Loucy (cell line): ENCODE measurements at regions not wholly inside any gene's neighbourhood (a gene's known extent, or its start where the extent isn't known, plus 50 kb on each side); places are given as distances from the start of the nearest gene placed in this dataset.

ENCODE experiments used
- CTCF ChIP-seq: fragments of 200-600 bp; sonication (generic); conservative IDR thresholded peaks from 2 replicates; pipeline ENCODE4 v1.5.1; 2014; ENCODE audit warnings: mild to moderate bottlenecking, antibody characterized with exemption, low read length
- EZH2phosphoT487 ChIP-seq: fragments of 200-600 bp; IDR thresholded peaks from 2 replicates; pipeline ENCODE4 v1.6.1; 2018; ENCODE audit warnings: antibody characterized with exemption, mild to moderate bottlenecking, moderate library complexity, borderline replicate concordance

- TF ChIP-seq CTCF (no peak), EZH2phosphoT487 (no peak)
These were observed 151.0 kb upstream of the ZNF536 start for GRCh38 chr19:30221176-30221575.
